ENCODE measurements at regions not wholly inside any gene's neighbourhood (a gene's known extent, or its start where the extent isn't known, plus 50 kb on each side); places are given as distances from the start of the nearest gene placed in this dataset.
"Not testable (repeated sequence)": the region's sequence is repeated elsewhere in the genome, so short reads cannot be mapped to it uniquely, and the experiment has no call there.

DNA sequence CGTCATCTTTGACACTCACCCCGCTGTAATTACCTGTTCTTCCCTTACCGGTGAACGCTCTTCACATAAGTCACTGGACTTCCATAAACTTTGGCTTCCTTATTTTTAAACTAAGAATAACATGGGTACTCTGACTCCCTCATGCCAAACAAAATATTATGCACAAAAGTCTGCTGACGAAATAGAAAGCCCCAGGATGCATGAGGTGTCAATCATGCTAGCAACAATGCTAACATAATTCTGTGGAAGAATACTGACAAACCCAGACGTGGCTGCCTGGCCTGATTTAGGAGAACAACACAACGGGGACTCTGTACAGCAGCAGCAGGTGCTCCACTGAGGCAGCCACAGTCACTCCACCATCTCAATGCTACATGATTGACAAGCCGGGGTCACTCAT is 137.5 kb downstream of the CCDC71L start:
- no peak for DNase-seq (ENCODE audit: low spot score)

GRCh38 chr7:106522696-106523095 is 138.3 kb downstream of the CCDC71L start:
- DNase-seq (ENCODE audit: low spot score): no peak

DNA sequence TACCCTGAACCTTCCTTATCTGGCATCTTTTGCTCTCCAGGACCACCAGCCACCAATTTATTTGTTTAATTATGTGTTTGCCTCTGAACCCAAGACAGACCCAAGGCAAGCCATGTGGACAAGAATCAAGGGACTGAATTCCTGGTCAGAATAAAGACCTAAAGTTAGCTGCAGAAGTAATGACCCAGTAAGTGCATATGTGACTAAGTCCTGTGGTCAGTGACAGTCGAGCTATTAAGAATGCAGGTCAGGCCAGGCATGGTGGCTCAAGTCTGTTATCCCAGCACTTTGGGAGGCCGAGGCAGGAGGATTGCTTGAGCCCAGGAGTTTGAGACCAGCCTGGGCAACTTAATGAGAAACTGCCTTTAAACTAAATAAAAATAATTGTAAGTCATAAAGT is 139.4 kb downstream of the CCDC71L start:
- no peak for DNase-seq (ENCODE audit: low spot score)

DNA sequence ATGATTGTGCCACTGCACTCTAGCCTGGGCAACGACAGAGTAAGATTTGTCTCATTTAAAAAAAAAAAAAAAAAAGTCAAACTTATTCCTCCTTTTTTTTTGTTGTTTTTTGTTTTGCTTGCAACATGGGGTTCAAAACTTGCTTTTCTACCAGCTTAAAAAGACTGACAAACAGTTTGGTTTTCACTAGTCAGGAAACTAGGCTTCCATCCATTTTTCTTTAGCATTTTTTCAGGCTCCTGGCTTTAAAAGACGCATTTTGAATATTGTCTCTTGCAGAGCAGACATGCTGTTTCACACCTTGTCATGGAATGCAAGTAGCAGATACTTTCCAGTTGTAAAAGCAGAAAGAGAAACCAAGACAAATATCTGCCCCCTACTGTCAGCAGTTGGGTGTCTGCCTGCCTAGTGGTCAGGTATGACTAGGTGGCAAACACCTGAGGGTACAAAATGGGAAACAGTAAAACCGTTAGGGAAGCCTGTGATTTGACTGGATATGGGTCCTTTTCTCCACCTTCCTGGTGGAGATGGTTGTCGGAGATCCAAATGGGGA is 139.9 kb downstream of the CCDC71L start:
- no peak for DNase-seq (ENCODE audit: low spot score)

DNA sequence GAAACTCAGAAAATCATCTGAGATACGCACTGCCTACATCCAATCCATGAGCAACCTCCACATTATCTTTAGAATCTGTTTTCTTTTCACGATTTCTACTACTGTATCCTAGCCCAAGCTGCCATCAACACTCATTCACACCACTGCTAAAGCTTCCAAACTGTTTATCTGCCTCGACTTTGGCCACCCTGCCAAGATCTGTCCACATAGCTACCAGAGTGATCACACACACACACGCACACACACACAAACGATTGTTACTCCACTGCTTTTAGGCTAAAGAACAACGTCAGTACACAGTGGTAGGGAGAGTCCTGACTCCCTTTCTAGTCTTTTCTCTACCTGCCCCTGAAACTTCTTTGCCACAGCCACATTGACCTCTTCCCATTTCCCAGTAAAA is 142.0 kb downstream of the CCDC71L start:
- no peak for DNase-seq (ENCODE audit: low spot score)

- no peak for DNase-seq (ENCODE audit: low spot score)
Observed at GRCh38 chr7:106518239-106518638, 142.7 kb downstream of the CCDC71L start.

- no peak for DNase-seq (ENCODE audit: low spot score)
Observed at GRCh38 chr7:106517508-106517907, 143.4 kb downstream of the CCDC71L start.

GRCh38 chr7:106515321-106515720 is 145.6 kb downstream of the CCDC71L start:
- no peak for DNase-seq (ENCODE audit: low spot score)

- DNase-seq (ENCODE audit: low spot score): no peak
Observed at GRCh38 chr7:106514881-106515280, 146.1 kb downstream of the CCDC71L start.

- no peak for DNase-seq (ENCODE audit: low spot score)
Observed at GRCh38 chr7:106512217-106512616, 148.7 kb downstream of the CCDC71L start.

DNA sequence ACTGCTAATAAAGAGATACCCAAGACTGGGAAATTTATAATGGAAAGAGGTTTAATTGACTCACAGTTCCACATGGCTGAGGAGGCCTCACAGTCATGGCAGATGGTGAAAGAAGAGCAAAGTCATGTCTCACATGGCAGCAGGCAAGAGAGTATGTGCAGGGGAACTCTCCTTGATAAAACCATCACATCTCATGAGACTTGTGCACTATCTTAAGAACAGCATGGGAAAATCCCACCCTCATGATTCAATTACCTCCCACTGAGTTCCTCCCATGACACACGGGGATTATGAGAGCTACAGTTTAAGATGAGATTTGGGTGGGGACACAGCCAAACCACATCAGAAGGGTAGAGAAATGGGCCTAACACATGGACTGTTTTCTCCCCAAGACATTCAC is 156.3 kb downstream of the CCDC71L start:
- DNase-seq (ENCODE audit: low spot score): no peak

- no peak for DNase-seq (ENCODE audit: low spot score)
Observed at GRCh38 chr7:106504207-106504606, 156.8 kb downstream of the CCDC71L start.

DNA sequence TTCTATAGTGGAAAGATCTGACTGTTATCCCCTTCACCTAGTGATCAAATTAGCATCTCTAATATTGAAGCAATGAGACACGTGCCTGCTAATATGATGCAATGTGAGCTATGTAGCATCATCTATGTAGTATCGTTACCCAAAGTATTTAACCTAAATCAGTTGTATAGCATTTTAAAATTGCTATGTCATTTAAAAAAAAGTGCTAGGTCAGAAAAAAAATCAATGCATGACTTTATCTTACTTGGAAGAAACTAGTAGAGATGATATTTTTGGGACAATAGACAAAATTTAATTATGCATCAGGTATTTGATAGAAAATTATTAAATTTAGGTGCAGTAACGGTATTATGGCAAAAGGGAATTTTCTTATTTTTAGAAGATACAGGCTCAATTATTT is 157.3 kb downstream of the CCDC71L start:
- no peak for DNase-seq (ENCODE audit: low spot score)

GRCh38 chr7:106501605-106502580 is 159.1 kb downstream of the CCDC71L start:
- DNase-seq (ENCODE audit: low spot score): no peak

- DNase-seq (ENCODE audit: low spot score): no peak
Observed at GRCh38 chr7:106499897-106500296, 161.1 kb downstream of the CCDC71L start.

GRCh38 chr7:106498005-106498404 is 163.0 kb downstream of the CCDC71L start:
- DNase-seq (ENCODE audit: low spot score): not testable (repeated sequence)

DNA sequence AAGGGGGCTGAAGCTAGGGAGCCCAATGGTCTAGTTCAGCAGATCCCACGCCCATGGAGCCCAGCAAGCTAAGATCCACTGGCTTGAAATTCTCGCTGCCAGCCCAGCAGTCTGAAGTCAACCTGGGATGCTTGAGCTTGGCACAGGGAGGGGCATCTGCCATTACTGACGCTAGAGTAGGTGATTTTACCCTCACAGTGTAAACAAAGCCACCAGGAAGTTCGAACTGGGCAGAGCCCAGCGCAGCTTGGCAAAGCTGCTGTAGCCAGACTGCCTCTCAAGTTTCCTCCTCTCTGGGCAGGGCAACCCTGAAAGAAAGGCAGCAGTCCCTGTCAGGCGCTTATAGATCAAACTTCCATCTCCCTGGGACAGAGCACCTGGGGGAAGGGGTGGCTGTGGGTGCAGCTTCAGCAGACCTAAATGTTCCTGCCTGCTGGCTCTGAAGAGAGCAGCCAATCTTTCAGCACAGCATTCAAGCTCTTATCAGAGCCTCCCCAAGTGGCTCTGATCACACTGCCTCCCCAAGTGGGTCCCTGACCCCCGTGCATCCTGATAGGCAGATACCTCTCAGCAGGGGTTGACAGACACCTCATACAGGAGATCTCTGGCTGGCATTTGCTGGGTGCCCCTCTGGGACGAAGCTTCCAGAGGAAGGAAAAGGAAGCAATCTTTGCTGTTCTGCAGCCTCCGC is 167.8 kb downstream of the CCDC71L start:
- no peak for DNase-seq (ENCODE audit: low spot score)

DNA sequence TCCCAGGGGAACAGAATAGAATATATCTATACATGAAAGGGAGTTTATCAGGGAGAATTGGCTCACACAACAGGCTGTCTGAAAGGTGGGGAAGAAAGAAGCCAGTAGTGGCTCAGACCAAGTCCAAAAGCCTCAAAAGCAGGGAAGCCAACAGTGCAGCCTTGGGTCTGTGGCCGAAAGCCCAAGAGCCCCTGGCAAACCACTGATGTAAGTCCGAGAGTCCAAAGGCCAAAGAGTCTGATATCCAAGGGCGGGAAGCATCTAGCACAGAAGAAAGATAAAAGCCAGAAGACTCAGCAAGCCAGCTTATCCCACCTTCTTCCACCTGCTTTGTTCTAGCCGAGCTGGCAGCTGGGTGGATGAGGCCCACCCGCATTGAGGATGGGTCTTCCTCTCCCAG is 172.5 kb downstream of the CCDC71L start:
- no peak for DNase-seq (ENCODE audit: low spot score)

GRCh38 chr7:106487892-106488291 is 173.1 kb downstream of the CCDC71L start:
- DNase-seq (ENCODE audit: low spot score): no peak

DNA sequence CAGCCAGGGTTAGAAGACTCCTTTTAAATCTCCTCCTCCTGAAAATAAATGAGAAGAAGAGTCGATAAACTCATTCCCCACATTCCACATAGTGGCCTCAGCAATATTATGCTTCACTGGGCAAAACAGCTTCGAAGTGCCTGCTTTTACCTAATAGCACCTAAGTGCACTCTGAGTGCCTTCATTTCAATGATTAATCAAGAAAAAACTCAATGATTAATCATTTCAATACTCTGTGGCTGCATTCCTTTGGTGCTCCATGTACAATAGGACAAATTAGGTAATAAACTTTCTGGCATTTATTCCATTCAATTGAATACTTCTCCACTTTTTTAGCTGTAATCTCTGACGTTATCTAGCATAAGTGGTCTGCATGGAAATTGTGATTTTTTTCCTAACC is 174.6 kb downstream of the CCDC71L start:
- no peak for DNase-seq (ENCODE audit: low spot score)

GRCh38 chr7:106485919-106486318 is 175.0 kb downstream of the CCDC71L start:
- DNase-seq (ENCODE audit: low spot score): no peak

DNA sequence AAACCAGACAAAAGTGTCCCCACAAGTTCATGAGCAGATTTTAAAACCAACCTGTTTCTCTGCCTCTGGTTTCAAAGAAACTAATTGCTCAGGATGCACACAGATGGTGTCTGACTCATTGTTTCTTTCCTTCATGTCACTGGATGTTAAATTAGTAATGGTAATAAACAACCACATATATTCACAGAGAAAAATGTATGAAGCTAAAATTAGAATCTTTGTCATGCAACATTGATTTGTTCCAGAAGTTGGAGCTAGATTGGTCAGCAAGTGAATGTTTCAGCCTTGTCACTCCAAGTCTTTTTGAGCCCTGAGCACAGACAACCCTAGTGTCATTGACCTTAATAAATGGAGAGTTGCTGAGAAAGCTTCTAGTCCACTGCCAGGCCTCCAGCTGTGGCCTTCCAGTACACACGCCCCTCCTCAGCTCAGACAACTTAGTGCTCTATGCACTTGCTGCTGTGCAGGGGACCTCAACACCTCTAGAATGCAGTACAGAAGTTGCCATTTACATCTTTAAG is 175.9 kb downstream of the CCDC71L start:
- DNase-seq (ENCODE audit: low spot score): no peak

DNA sequence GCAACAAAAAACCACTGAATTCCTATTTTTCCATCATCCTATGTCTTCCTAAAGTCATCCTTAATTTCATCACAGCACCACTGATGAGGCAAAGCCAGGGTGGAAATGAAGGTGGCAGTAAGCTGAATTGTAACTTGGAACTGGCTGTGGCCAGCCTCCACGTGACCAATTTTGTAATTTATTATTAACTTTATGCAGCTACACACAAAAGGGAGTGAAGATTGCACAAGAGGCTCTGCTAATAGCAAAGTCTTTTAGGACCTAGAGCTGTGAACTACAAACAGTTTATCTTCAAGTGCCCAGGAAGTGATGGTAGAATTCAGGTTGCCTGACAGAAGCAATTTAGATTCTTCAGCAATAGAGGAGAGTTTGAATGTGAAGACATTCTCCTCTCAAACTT is 176.4 kb downstream of the CCDC71L start:
- DNase-seq (ENCODE audit: low spot score): no peak

Measured in NAMALWA (cell line).